ENCODE measurements at regions not wholly inside any gene's neighbourhood (a gene's known extent, or its start where the extent isn't known, plus 50 kb on each side); places are given as distances from the start of the nearest gene placed in this dataset.
"Not testable (repeated sequence)": the region's sequence is repeated elsewhere in the genome, so short reads cannot be mapped to it uniquely, and the experiment has no call there.

GRCh38 chr10:121278386-121278785 lies 319.9 kb downstream of the FGFR2 start:
- not testable (repeated sequence) for TF ChIP-seq CTCF (IDR thresholded peaks at IDR 0.05 in 2 of 3, conservative IDR thresholded peaks at IDR 0.05 in 1 of 3; ENCODE audit: borderline replicate concordance in 1 of 3, insufficient read depth in 1 of 3, low read depth in 2 of 3, low read length in 2 of 3); POLR2AphosphoS5 (IDR thresholded peaks at IDR 0.05; ENCODE audit: low read depth, low read length); YY1 (IDR thresholded peaks at IDR 0.05; ENCODE audit: extremely low read depth, insufficient replicate concordance, low read depth, low read length); EZH2 (IDR thresholded peaks at IDR 0.05); REST (IDR thresholded peaks at IDR 0.05; ENCODE audit: low read depth); POLR2A (IDR thresholded peaks at IDR 0.05; ENCODE audit: borderline replicate concordance, extremely low read depth, insufficient read depth, insufficient read length); ZFX (IDR thresholded peaks at IDR 0.05); TCF7L2 (IDR thresholded peaks at IDR 0.05; ENCODE audit: borderline replicate concordance, extremely low read depth, insufficient read depth, insufficient read length); SP1 (IDR thresholded peaks at IDR 0.05; ENCODE audit: low read depth); CBX3 (IDR thresholded peaks at IDR 0.05; ENCODE audit: low read depth); ZBTB33 (IDR thresholded peaks at IDR 0.05; ENCODE audit: extremely low read depth, insufficient replicate concordance, low read length); MAX (IDR thresholded peaks at IDR 0.05); ELF1 (IDR thresholded peaks at IDR 0.05; ENCODE audit: borderline replicate concordance, low read depth)
